Stimulated activated CD8-positive, alpha-beta memory T cell treated with anti-CD3 and anti-CD28 coated beads, Interleukin-7, amount 100 ng/mL, for 48 hours (primary cell): ENCODE measurements at regions not wholly inside any gene's neighbourhood (a gene's known extent, or its start where the extent isn't known, plus 50 kb on each side); places are given as distances from the start of the nearest gene placed in this dataset.

Experiments used
- DNase-seq, 2 donors: peaks; one replicate each; pipeline ENCODE4 v3.0.0-alpha.2; 2020; ENCODE audit warnings: low read depth in 1 of 2; ENCODE audit errors: extremely low read depth in 1 of 2

DNA sequence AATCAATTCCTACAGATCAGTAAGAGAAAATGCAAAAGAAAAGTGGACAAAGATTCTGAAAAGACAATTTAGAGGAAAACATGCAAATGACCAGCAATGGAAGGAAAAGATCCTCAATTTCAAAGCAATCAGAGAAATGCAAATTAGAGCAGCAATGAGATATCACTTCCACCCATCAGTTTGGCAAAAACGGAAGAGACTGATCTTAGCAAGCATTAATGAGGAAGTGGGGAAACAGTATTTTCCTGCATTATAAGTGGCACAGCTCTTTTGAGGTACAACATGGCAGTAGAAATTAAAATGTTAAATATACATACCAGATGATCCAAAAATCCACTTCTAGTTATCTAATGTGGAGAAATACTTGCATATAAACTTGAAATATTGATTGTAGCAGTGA, 69.1 kb upstream of the SLC7A1 start:
- DNase-seq, result no peak

GRCh38 chr13:29654843-29655547, 59.5 kb upstream of the SLC7A1 start:
- no peak for DNase-seq

- no peak for DNase-seq
These were observed 58.9 kb upstream of the SLC7A1 start for GRCh38 chr13:29654384-29654783.

- no peak for DNase-seq
These were observed 53.3 kb upstream of the SLC7A1 start for GRCh38 chr13:29648760-29649159.
